Panc1 (cell line): ENCODE measurements at regions not wholly inside any gene's neighbourhood (a gene's known extent, or its start where the extent isn't known, plus 50 kb on each side); places are given as distances from the start of the nearest gene placed in this dataset.
"Not testable (repeated sequence)": the region's sequence is repeated elsewhere in the genome, so short reads cannot be mapped to it uniquely, and the experiment has no call there.

ENCODE experiments used
- ATAC-seq: fragments of 200-7000 bp; cut with Tn5 transposase; 2 replicates; pipeline ENCODE4 v1.9.1; 2020; ENCODE audit warnings: mild to moderate bottlenecking, moderate library complexity
- BruUV-seq: library from RNA; stranded (reverse); fragments of 400-500 nt; replicated peaks from 2 replicates; lab custom pipeline; 2021; lab: Mats Ljungman, UMichigan
- CTCF ChIA-PET: fragments of 300-600 bp; sonication (Branson Sonifier 250); formaldehyde crosslinking; loops from one replicate; lab custom pipeline; 2022; ENCODE audit warnings: antibody characterized with exemption; lab: Charles Lee
- POLR2A ChIA-PET: fragments of 300-600 bp; sonication (Branson Sonifier 250); formaldehyde crosslinking; loops from one replicate; lab custom pipeline; 2022; ENCODE audit warnings: antibody characterized with exemption; lab: Charles Lee
- DNase-seq: peaks from one replicate; pipeline ENCODE4 v3.0.0-alpha.2; 2010; ENCODE audit warnings: low read depth, low spot score
- H3K27ac ChIP-seq: 2 replicates; pipeline ENCODE4 v1.5.1; 2011; ENCODE audit warnings: mild to moderate bottlenecking, low read length, inconsistent platforms
- H3K27me3 ChIP-seq: fragments of 200-500 bp; sonication (Bioruptor generic); 2 replicates; pipeline ENCODE4 v1.6.0; 2014; ENCODE audit warnings: low read length, inconsistent platforms; ENCODE audit not compliant: control insufficient read depth, insufficient read depth
- H3K36me3 ChIP-seq: fragments of 200-500 bp; sonication (Bioruptor generic); 2 replicates; pipeline ENCODE4 v1.5.1; 2014; ENCODE audit warnings: inconsistent platforms, mild to moderate bottlenecking, low read length, moderate library complexity; ENCODE audit not compliant: control insufficient read depth, insufficient read depth
- H3K4me1 ChIP-seq: 2 replicates; pipeline ENCODE4 v1.5.1; 2011; ENCODE audit warnings: inconsistent platforms, mild to moderate bottlenecking, low read length, moderate library complexity; ENCODE audit not compliant: control insufficient read depth, insufficient read depth
- H3K4me3 ChIP-seq, 2 experiments: 2 replicates each; pipeline ENCODE4 v1.5.1; 2011 to 2012; ENCODE audit warnings: low read depth in 2 of 2, low read length in 2 of 2, mild to moderate bottlenecking in 2 of 2, inconsistent platforms in 1 of 2, moderate library complexity in 1 of 2
- H3K9me3 ChIP-seq: fragments of 200-500 bp; sonication (Bioruptor generic); 2 replicates; pipeline ENCODE4 v1.5.1; 2014; ENCODE audit warnings: low read depth, mild to moderate bottlenecking, inconsistent platforms, low read length, moderate library complexity; ENCODE audit not compliant: control insufficient read depth, insufficient read depth
- CTCF ChIP-seq: fragments of 450-650 bp; IDR thresholded peaks from 2 replicates; pipeline ENCODE4 v1.5.1; 2017; ENCODE audit warnings: mild to moderate bottlenecking
- POLR2AphosphoS5 ChIP-seq: IDR thresholded peaks from 2 replicates; pipeline ENCODE4 v1.6.1; 2012; ENCODE audit warnings: mild to moderate bottlenecking, low read depth, low read length, moderate library complexity
- REST ChIP-seq, 2 experiments: IDR thresholded peaks; 2 replicates each; pipeline ENCODE4 v1.6.1; 2011 to 2012; ENCODE audit warnings: low read depth in 2 of 2, control low read depth in 1 of 2, low read length in 1 of 2, mild to moderate bottlenecking in 1 of 2, moderate library complexity in 1 of 2; ENCODE audit not compliant: insufficient read depth in 1 of 2
- SIN3A ChIP-seq: IDR thresholded peaks from 2 replicates; pipeline ENCODE4 v1.6.1; 2012; ENCODE audit warnings: low read depth, mild to moderate bottlenecking, low read length, moderate library complexity, borderline replicate concordance; ENCODE audit not compliant: insufficient read depth
- TCF7L2 ChIP-seq: IDR thresholded peaks from 2 replicates; pipeline ENCODE4 v1.6.1; 2011; ENCODE audit warnings: mild to moderate bottlenecking, low read depth, low read length, inconsistent platforms
- in situ Hi-C: cut with HindIII; loops from 2 replicates; pipeline ENCODE4 v1.10.0; 2016; ENCODE audit warnings: low sequenced_read_pairs, low pct_unique_long_range_greater_than_20kb
- intact Hi-C: fragments of 100-400 bp; cut with micrococcal nuclease; formaldehyde crosslinking; loops from one replicate; pipeline ENCODE4 v1.10.0; 2022; ENCODE audit not compliant: unreplicated experiment

- BruUV-seq, result no TSS peak
- CTCF ChIA-PET, result no interaction called here
- POLR2A ChIA-PET, result no interaction called here
- in situ Hi-C loops (no loop called here), intact Hi-C loops (no loop called here)
- Histone ChIP-seq H3K4me1 (no peaks in the 10 kb centered on the region), H3K27ac (no peak overlapping the region), H3K27me3 (no peaks in the 10 kb centered on the region), H3K4me3 (no peak overlapping the region), H3K9me3 (no peaks in the 10 kb centered on the region), H3K36me3 (no peaks in the 10 kb centered on the region)
- TF ChIP-seq REST (IDR thresholded peaks at IDR 0.05; ENCODE audit: insufficient read depth in 1 of 2, low read depth in 2 of 2, low read length in 1 of 2) (no peak), POLR2AphosphoS5 (no peak), CTCF (no peak), SIN3A (no peak), TCF7L2 (no peak)
- DNase-seq (no peak), ATAC-seq (no peak)
Observed at GRCh38 chr18:73101977-73102376, 234.2 kb upstream of the NETO1 start.

GRCh38 chr18:73101491-73101890 is 233.7 kb upstream of the NETO1 start:
- BruUV-seq, H3K9me3 ChIP-seq, in situ Hi-C loops, H3K36me3 ChIP-seq, intact Hi-C loops, POLR2A ChIA-PET, H3K4me3 ChIP-seq, DNase-seq, H3K4me1 ChIP-seq, ATAC-seq, CTCF ChIA-PET, H3K27me3 ChIP-seq, H3K27ac ChIP-seq: not testable (repeated sequence)

GRCh38 chr18:73099759-73100158 is 232.0 kb upstream of the NETO1 start:
- CTCF ChIA-PET, result no interaction called here
- no peak for TF ChIP-seq TCF7L2
- intact Hi-C loops (no loop called here), in situ Hi-C loops (no loop called here)
- H3K27ac ChIP-seq, result no peak overlapping the region
- ATAC-seq, result no peak
- H3K27me3 ChIP-seq, result no peaks in the 10 kb centered on the region
- H3K4me3 ChIP-seq, result no peak overlapping the region
- no peaks in the 10 kb centered on the region for H3K36me3 ChIP-seq
- POLR2A ChIA-PET, result no interaction called here
- no TSS peak for BruUV-seq
- no peak for DNase-seq
- H3K9me3 ChIP-seq, result no peaks in the 10 kb centered on the region
- no peaks in the 10 kb centered on the region for H3K4me1 ChIP-seq
